ENCODE measurements at regions not wholly inside any gene's neighbourhood (a gene's known extent, or its start where the extent isn't known, plus 50 kb on each side); places are given as distances from the start of the nearest gene placed in this dataset.

- no peak for TF ChIP-seq POLR2A (IDR thresholded peaks at IDR 0.05)
- no peak for TF ChIP-seq CTCF (IDR thresholded peaks at IDR 0.05)
Measured at GRCh38 chr22:35174401-35175038, 82.8 kb upstream of the HMGXB4 start.

Measured in lower leg skin (tissue), 3 donors.